UCSD-AML1 (cell line): ENCODE measurements at regions not wholly inside any gene's neighbourhood (a gene's known extent, or its start where the extent isn't known, plus 50 kb on each side); places are given as distances from the start of the nearest gene placed in this dataset.
"Not testable (repeated sequence)": the region's sequence is repeated elsewhere in the genome, so short reads cannot be mapped to it uniquely, and the experiment has no call there.

ENCODE experiments used
- DNase-seq: peaks from one replicate; lab custom pipeline; 2025; ENCODE audit not compliant: unreplicated experiment; lab: John Stamatoyannopoulos, UW

DNA sequence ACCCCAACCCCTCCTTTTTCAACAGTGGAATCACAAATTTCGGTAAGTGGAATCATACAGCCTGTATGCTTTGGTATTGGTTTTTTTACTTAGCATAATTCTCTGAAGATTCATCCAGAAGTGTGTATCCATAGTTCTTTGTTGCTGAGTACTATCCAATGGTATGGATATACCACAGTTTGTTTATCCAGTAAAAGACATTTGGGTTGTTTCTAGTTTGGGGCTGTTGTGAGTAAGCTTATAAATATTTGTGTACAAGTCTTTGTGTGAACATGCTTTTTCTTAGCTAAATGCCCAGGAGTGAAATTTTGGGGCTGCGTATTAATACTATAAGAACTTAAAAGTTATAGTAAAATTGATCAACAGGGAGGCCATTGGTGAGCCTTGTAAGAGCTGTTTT, 57.5 kb upstream of the GC start:
- no peak for DNase-seq

DNA sequence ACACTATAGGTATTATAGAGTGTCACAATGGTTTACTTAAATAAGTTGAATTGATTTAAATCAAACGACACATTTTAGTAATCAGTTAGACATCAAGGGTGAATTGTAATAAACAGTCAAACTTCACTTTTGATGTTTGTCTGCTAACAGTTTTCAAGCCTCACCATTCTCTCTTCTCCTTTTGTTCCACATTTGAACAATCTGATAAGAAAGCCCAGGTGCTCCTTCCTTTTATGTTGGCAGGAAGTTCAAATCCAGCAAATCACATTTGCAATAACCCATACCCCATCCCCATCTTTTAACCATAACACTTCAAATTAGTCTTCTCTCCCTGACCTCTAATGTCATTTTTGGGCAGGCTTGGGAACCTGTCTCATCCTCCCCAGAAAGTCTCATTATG, 63.4 kb upstream of the GC start:
- no peak for DNase-seq

DNA sequence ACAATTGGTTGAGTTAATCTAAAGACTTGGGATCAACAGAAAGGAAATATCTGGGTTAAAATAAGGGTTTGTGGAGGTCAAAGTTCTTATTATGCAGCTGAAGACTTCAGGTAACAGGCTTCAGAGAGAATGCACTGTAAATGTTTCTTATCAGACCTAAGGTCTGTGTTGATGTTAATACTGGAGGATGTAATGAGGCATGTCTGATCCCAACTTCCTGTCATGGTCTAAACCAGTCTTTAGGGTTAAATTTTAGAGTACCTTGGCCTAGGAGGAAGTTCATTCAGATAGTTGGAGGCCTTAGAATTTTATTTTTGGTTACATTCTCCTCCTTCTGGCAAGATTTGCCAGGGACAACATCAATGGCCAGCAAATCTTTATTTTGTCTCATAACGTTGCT, 72.1 kb upstream of the GC start:
- DNase-seq: no peak

DNA sequence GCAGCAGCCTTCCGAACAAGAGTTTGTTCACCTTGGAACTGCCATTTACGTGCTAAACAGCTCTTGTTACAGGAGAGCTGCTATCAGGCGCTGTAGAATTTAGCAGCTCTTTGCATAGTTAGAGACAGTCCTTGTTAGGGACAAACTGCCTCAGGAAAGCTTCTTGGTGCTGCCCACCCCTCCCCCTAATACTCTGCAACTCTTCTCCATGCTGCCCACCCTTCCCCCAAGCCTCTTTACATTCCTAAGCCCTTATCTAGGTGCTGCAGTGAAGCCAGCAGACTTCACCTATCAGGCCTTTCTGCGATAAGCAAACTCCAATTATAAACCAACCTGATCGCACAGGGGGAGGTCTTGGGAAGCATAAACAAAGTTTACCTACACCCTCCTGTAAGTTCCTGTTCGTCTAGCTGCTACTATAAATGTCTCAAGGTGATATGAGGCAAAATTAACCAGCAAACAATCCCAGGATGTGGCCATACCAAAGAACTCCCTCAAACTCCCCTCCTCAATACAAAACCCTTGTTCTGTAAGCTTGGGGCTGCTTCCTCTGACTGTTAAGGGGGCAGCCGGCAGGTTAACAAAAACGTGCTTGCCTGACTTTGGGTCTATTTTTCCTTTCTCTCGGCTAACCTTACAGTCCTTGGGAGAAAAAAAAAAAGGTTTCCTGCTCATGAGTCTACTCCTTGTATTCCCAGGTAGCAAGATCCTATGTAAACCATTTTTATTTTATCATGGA, 74.0 kb upstream of the GC start:
- no peak for DNase-seq

DNA sequence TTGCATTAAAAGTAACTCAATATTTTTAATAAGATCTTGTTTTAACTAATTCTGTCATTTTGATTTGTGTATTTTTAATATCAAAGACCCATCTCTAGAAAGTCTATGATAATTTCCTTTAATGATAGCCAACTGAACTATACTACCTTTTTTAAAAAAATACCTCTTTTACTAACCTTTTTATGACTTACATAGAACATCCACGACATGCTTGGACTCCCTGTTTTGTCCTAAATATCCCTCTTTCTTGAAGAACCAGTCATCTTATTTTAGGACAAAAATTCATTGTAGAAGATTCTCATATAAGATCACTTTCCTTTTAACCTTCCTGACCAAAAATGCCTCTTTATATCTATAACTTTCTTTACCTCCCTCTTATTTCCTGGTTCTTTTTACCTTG, 76.8 kb upstream of the GC start:
- no peak for DNase-seq

DNA sequence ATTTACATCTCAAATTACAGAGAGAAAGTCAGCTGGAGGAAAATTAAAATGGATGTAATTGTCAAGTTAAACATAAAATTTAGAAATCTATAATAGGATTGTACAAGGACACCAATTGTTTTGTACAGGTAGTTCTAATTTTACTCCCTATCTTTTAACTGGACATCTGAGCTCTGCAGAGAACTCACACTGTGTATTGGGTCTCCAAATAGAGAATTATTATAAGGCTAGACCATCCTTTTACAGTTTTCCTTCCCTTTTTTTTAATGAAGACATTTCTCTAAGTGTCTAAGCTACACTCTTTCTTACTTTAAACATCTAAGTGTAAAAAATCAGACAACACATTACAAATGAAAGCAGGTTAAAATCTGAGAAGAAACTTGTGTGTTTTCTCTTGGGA, 78.4 kb upstream of the GC start:
- no peak for DNase-seq

DNA sequence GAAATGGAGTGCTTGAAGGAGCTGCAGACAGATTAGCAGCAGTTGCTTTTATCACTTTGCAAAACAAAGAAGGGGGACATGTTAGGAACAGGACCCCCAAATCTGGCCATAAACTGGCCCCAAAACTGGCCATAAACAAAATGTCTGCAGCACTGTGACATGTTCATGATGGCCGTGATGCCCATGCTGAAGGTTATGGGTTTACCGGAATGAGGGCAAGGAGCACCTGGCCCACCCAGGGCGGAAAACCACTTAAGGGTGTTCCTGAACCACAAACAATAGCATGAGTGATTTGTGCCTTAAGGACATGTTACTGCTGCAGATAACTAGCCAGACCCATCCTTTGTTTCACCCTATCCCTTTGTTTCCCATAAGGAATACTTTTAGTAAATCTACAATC, 79.6 kb upstream of the GC start:
- DNase-seq: no peak

DNA sequence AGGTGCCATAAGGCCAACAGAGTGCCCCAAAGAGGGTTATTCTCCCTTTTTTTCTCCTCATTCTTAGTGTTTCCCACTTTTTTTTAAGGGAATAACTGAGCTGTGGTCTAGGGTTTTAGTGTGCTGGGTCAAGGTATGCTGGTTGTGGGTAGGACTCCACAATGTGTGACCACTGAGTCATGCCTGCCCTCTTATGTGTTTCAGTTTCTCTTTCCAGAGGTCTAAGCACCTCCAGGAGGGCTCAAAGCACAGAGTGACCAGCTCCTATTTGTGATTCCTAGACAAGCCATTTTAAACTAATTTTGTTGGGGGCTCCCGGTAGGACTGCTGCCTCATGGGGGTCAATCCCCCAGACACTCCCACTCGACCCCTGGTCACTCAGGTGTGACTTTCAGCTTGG, 80.5 kb upstream of the GC start:
- no peak for DNase-seq

DNA sequence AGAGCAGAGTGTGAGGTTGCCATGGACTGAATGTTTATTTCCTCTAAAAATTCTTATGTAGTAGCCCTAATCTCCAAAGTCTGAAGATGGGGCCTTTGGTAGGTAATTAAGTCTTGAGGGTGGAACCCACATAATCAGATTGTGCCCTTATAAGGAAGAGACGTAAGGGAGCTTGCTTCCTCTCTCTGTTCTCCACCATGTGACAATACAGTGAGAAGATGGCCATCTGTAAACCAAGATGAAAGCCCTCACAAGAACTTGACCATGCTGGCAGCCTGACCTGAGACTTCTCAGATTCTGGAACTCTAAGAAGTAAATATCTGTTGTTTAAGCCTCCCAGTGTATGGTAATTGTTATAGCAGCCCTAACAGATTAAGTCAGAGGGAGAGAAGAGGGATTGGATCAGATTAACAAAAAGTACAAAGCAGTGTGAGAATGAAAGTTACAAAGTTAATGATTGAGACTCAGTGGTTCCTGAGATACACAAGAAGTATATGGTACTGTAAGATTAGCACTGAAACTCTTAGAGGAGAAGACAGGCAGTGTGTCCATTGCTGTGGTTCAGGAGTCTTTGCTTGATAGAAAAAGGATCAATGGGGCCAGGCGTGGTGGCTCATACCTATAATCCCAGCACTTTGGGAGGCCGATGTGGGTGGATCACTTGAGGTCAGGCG, 82.5 kb upstream of the GC start:
- DNase-seq: no peak

DNA sequence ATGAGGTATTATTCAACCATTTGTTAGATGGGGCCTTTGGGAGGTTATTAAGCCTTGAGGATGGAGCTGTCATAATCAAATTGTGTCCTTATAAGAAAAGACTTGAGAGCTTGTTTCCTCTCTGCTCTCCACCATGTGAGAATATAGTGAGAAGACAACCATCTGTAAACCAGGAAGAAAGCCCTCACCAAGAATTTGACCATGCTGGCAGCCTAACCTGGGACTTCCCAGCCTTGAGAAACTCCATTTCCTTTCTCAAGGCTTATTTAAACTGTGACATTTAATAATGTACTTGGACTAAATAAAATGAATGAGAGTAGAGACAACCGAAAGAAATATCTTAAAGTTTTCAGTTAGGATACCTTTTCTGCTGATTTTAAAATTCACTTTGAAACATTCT, 83.7 kb upstream of the GC start:
- DNase-seq: no peak

DNA sequence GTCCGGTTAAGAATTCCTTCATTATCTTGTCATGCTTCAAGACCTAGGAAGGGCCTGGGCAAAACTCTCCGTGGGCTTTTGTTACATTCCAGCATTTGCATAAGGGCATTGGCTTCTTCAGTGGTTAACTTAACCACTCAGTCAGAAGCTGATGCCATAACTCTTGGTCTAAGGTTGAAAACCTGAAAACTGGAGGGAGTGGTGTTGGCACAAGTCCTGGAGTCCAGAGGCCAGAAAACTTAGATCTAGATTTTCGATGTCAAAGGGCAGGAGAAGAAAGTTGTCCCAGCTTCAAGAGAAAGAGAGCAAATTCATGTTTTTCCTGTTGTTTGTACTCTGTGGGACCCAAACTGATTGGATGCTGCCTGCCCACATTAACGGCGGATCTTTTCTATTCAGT, 86.6 kb upstream of the GC start:
- no peak for DNase-seq

DNA sequence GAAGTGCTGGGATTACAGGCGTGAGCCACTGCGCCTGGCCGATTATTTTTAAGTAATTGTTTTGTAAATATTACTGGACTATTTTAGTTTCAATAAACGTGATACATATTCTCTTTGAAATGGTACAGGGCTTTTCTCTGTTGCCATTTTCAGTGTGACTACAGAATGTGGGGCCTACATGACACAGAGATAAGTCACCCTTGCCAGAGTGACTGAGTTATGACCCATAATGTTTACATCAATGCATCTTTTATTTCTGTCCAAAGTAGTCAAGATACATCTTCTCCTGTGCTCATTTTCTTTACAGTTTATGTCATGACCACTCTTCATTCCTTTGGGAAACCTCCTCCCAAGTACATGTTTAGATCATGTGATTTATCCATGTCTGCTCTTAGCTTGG, 88.3 kb upstream of the GC start:
- no peak for DNase-seq

DNA sequence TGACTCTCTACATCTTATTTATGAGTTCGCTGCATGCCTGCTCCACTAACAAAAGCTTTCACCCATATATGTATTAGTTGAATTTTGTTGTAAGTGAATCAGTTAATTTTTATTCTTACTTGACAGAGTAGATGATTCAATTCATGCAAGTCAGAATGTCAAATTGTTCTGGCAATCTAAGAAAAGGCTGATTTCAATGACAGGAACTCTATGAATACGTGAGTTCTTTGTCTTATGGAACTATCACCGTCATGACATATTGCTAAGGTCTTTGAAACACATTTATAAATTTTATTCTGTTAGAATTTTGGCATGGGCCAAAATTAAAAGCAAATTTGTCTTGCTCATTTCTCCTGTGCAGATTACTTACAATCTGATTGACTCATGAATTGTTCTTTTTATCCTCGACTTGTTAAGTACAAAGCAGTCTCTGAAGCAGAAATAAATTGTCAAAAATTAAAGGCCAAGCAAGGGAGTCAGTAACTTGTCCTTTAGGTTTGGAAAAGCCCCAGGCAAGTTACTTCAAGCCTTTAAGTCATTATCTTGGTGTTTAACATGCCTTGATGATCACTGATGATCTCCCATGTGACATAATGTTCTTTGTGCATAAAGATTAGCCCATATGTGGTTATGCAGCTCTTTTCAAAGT, 89.0 kb upstream of the GC start:
- DNase-seq: no peak

DNA sequence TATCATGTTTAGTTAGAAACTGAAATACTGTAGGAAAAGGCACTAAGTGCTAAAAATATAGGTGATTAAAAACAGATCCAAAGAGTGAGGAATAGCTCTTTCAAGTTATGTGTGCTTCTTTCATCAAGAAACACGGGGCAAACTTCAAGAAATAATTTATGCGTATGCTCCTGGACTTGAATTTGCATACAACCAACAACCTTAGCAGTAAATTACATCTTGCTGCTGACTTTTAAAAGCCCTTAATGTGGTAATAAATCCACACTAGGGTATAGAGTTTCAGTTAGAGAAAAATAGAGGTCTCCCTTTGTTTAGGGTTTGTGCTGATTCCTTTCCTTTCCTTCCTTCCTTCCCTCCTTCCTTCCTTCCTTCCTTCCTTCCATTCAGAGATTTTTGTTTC, 94.5 kb upstream of the GC start:
- DNase-seq: no peak

DNA sequence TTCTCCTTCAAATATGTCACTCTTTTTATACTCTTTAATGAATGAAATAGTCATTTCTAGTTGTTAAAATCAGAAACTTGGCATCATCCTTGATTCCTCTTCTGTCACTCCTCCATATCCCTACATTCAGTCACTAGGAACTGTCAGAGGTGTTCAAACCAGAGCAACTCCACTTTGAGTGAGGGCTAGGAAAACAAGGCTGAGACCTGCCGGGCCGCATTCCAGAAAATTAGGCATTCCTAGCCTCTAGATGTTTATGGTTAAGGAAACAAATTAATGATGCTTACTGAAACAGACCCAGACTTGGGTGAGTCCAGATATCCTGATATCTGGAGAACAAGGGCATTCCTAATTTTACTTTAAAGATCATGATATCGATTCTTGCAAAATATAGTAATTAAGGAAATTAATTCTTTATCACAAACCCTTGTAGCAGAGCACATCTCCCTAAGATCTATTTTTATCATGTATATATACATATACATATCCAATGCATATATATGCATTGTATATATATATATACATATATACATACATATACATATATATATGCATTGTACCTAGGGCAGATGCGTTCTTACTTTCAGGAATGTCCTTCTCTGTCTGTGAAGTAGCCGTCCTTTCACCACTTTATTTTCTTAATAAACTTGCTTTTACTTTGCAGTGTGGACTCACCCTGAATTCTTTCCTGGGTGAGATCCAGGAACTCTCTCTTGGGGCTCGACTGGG, 98.4 kb upstream of the GC start:
- no peak for DNase-seq

DNA sequence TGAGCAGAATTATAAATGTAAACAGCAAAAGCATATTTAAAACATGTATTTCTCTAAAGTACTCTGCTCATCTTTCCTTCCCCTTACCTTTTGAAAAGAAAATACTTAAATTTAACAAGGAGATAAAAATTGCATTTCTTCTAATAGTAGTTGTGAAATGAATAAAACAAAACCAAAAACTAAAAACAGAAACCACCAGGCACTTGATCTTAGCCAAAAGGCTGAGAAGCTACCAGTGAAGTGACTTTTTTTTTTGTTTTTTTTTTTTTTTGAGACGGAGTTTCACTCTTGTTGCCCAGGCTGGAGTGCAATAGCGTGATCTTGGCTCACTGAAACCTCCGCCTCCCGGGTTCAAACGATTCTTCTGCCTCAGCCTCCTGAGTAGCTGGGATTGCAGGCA, 116.5 kb upstream of the GC start:
- DNase-seq: not testable (repeated sequence)

DNA sequence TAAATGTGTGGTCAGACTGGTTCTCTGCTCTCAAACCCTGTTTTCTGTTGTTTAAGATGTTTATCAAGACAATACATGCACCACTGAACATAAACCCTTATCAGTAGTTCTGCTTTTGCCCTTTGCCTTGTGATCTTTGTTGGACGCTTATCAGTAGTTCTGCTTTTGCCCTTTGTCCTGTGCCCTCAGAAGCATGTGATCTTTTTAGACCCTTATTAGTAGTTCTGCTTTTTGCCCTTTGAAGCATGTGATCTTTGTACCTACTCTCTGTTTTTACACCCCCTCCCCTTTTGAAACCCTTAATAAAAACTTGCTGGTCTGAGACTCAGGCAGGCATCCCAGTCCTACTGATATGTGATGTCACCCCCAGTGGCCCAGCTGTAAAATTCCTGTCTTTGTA, 121.7 kb upstream of the GC start:
- not testable (repeated sequence) for DNase-seq

DNA sequence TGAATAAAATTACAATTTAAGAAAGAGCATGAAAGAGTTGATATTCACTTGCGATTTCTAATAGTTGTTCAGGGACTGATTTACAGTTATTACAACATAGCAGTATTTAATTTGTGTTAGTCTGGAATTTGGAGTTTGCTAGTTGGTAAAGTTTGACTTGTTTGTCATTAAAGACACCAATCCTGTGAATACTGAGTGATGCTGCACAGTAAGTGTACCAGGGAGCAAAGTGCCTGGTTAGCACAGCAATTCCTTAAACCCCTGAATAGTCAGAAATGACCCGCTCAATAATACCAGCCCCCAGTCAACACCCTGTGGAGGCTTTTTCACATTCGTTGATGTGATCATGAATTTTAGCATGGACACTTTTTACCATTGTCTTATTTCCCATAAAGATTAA, 122.2 kb upstream of the GC start:
- DNase-seq: no peak

DNA sequence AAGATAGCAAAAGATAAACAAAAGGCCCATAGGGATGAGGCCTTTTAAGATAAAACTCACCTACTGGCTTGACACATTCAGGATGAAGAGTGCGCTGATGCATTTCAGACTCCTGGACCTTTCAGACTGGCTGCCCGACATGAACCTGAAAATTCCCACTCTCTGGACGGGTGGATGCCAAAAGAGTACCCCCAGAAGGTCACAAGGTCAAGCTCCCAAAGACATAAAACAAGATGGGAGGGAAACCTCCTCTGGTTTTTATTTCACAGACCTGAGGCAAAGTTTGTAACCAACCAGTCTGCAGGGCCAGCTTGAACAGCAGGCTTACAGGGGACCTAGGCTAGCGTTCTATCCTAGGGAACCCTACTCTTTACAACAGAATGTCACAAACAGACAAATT, 123.2 kb upstream of the GC start:
- no peak for DNase-seq

DNA sequence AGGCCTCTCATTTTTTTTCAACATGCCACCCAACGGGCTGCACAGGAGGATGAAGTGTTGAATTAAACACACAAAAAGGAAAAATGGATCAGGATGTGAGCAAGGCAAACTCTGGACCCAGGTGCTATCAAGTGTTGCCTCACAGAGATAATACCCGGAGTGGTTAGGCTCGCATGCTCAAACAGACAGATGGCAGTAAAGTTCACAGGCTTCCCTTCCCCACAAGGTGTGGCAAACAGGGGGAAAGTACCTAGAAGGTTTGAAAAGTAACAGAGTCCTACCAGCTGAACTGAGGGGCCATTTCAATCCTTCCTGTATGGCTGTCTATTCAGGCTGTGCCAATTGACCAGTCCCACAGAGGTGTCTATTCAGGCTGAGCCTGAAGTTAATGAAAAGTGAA, 123.9 kb upstream of the GC start:
- DNase-seq: no peak

DNA sequence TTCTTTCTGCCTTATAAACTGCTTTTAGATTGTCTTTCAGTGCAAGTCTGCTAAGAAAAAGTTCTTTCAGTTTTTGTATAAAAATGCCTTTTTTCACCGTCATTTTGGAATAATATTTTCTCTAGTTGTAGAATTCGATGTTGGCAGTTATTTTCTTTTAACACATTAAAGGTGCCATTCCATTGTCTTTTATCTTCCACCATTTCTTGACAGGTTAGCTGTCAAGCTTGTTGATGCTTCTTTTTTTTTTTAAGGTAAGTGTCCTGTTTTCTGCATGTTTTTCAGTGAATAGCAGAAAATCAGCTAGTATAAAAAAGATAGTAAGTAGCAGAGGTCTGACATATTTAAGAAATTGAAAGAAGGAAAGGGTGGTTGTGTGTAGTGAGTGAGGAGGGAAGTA, 118.5 kb upstream of the NPFFR2 start:
- DNase-seq: no peak

DNA sequence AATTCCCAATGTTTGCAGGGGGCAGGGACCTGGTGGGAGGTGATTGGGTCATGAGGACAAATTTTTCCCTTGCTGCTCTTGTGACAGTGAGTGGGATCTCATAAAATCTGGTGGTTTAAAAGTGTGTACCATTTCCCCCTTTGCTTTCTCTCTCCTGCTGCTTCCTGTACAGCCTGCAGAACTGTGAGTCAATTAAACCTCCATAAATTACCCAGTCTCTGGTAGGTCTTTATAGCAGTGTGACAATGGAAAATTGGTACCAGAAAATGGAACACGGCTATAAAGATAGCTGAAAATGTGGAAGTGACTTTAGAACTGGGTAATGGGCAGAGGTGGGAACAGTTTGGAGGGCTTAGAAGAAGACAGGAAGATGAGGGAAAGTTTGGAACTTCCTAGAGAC, 108.7 kb upstream of the NPFFR2 start:
- DNase-seq: no peak
